A549 (cell line): ENCODE measurements at regions not wholly inside any gene's neighbourhood (a gene's known extent, or its start where the extent isn't known, plus 50 kb on each side); places are given as distances from the start of the nearest gene placed in this dataset.

Experiments
- ATAC-seq, 2 experiments: fragments of 200-7000 bp in 1 of 2; fragments of >200 bp in 1 of 2; cut with Nextera tagmentation in 1 of 2; cut with Tn5 transposase in 1 of 2; 3 replicates each; pipeline versions ENCODE4 v1.8.0 to v1.9.1; 2018 to 2020; ENCODE audit warnings: mild to moderate bottlenecking in 1 of 2, moderate library complexity in 1 of 2
- CTCF ChIA-PET: fragments of 300-600 bp; sonication (Branson Sonifier 250); formaldehyde crosslinking; extraction: SDS; loops from one replicate; lab custom pipeline; 2021; ENCODE audit warnings: antibody characterized with exemption, inconsistent platforms; lab: Yijun Ruan, JAX
- POLR2A ChIA-PET: fragments of 350-600 bp; formaldehyde crosslinking; extraction: SDS; loops from one replicate; lab custom pipeline; 2021; ENCODE audit warnings: antibody characterized with exemption, inconsistent platforms; lab: Yijun Ruan, JAX
- DNase-seq, 2 experiments: peaks; one replicate each; pipeline versions ENCODE4 v3.0.0 to v3.0.0-alpha.2; 2011 to 2016; ENCODE audit warnings: low read depth in 1 of 2, low spot score in 1 of 2
- FAIRE-seq: peaks from 2 replicates; lab custom pipeline; 2011; peaks lifted over from hg19 to GRCh38; lab: Jason Lieb, UNC
- H3K27ac ChIP-seq, 2 experiments: fragments of >200 bp; sonication (Bioruptor Twin); formaldehyde crosslinking; 3 replicates each; pipeline ENCODE4 v1.5.1; 2016 to 2017
- H3K4me1 ChIP-seq: fragments of >200 bp; sonication (Bioruptor Twin); formaldehyde crosslinking; 3 replicates; pipeline ENCODE4 v1.6.1; 2016
- H3K4me2 ChIP-seq: fragments of >200 bp; sonication (Bioruptor Twin); formaldehyde crosslinking; 3 replicates; pipeline ENCODE4 v1.6.1; 2016
- H3K4me3 ChIP-seq: fragments of >200 bp; sonication (Bioruptor Twin); formaldehyde crosslinking; 3 replicates; pipeline ENCODE4 v1.5.1; 2016
- H3K9me3 ChIP-seq: fragments of >200 bp; sonication (Bioruptor Twin); formaldehyde crosslinking; 3 replicates; pipeline ENCODE4 v1.6.1; 2016
- EHF ChIP-seq: fragments of 250-450 bp; sonication (Bioruptor Pico); IDR thresholded peaks from 2 replicates; pipeline ENCODE4 v1.5.0; 2020; ENCODE audit warnings: mild to moderate bottlenecking
- ESRRA ChIP-seq: fragments of 150-350 bp; IDR thresholded peaks from 2 replicates; pipeline ENCODE4 v1.6.1; 2014; ENCODE audit warnings: mild to moderate bottlenecking, low read length, borderline replicate concordance
- FOSB ChIP-seq: fragments of 250-450 bp; sonication (Bioruptor Pico); IDR thresholded peaks from 2 replicates; pipeline ENCODE4 v1.5.0; 2020; ENCODE audit warnings: mild to moderate bottlenecking, moderate library complexity
- FOSL2 ChIP-seq, 2 experiments: fragments of 450-650 bp in 1 of 2; fragments of >200 bp in 1 of 2; sonication (Bioruptor Twin) in 1 of 2; formaldehyde crosslinking; IDR thresholded peaks; 2 replicates each; pipeline versions ENCODE4 v1.5.0 to v1.6.1; 2016 to 2020; ENCODE audit warnings: mild to moderate bottlenecking in 1 of 2, moderate library complexity in 1 of 2
- GATA3 ChIP-seq: IDR thresholded peaks from 2 replicates; pipeline ENCODE4 v1.6.1; 2012; ENCODE audit warnings: borderline replicate concordance
- HOXB13 ChIP-seq: fragments of 250-450 bp; sonication (Bioruptor Pico); IDR thresholded peaks from 2 replicates; pipeline ENCODE4 v1.5.0; 2020; ENCODE audit warnings: low read depth, mild to moderate bottlenecking, moderate library complexity
- HOXB5 ChIP-seq: fragments of 250-450 bp; sonication (Bioruptor Pico); IDR thresholded peaks from 2 replicates; pipeline ENCODE4 v1.5.0; 2020; ENCODE audit warnings: mild to moderate bottlenecking, moderate library complexity
- JUN ChIP-seq, 2 experiments: fragments of >200 bp; sonication (Bioruptor Twin); formaldehyde crosslinking; IDR thresholded peaks; 2 replicates in 1 of 2; 3 replicates in 1 of 2; pipeline ENCODE4 v1.6.1; 2016 to 2017
- JUNB ChIP-seq: fragments of >200 bp; sonication (Bioruptor Twin); formaldehyde crosslinking; IDR thresholded peaks from 2 replicates; pipeline ENCODE4 v1.6.1; 2016
- KDM5A ChIP-seq: fragments of 200-600 bp; sonication (generic); IDR thresholded peaks from 2 replicates; pipeline ENCODE4 v1.6.1; 2016; ENCODE audit warnings: antibody characterized with exemption, mild to moderate bottlenecking
- MAFK ChIP-seq: fragments of 450-650 bp; IDR thresholded peaks from 2 replicates; pipeline ENCODE4 v1.6.1; 2014; ENCODE audit not compliant: partially characterized antibody
- MAZ ChIP-seq: fragments of 150-350 bp; IDR thresholded peaks from 2 replicates; pipeline ENCODE4 v1.6.1; 2014; ENCODE audit warnings: antibody characterized with exemption, low read depth, low read length, borderline replicate concordance
- MYC ChIP-seq: IDR thresholded peaks from 2 replicates; pipeline ENCODE4 v1.6.1; 2012; ENCODE audit warnings: mild to moderate bottlenecking, inconsistent platforms, low read length, improper control_type of control experiment, borderline replicate concordance
- POLR2A ChIP-seq: IDR thresholded peaks from 2 replicates; pipeline ENCODE4 v1.6.1; 2012; ENCODE audit warnings: mild to moderate bottlenecking, low read length
- POLR2AphosphoS2 ChIP-seq: conservative IDR thresholded peaks from 2 replicates; pipeline ENCODE4 v1.6.1; 2012; ENCODE audit warnings: low read length, improper control_type of control experiment, inconsistent platforms
- RARB ChIP-seq: fragments of 250-450 bp; sonication (Bioruptor Pico); IDR thresholded peaks from 2 replicates; pipeline ENCODE4 v1.8.0; 2021; ENCODE audit warnings: mild to moderate bottlenecking, moderate library complexity
- RFX5 ChIP-seq: fragments of 450-650 bp; IDR thresholded peaks from 2 replicates; pipeline ENCODE4 v1.7.1; 2014; ENCODE audit warnings: antibody characterized with exemption, mild to moderate bottlenecking, moderate library complexity
- TFCP2L1 ChIP-seq: fragments of 250-450 bp; sonication (Bioruptor Pico); IDR thresholded peaks from 2 replicates; pipeline ENCODE4 v1.5.0; 2021; ENCODE audit warnings: mild to moderate bottlenecking
- ZSCAN20 ChIP-seq: fragments of 250-450 bp; sonication (Bioruptor Pico); IDR thresholded peaks from 2 replicates; pipeline ENCODE4 v1.8.0; 2022; ENCODE audit warnings: mild to moderate bottlenecking, moderate library complexity
- WGBS: methylation state at CpG from one replicate; pipeline ENCODE4 v1.1.6; 2017; ENCODE audit errors: missing lambda C conversion rate; 5-methylcytosine and 5-hydroxymethylcytosine counted together
- TF ChIP-seq, protein P1 (sequence below): IDR thresholded peaks from 2 replicates; pipeline ENCODE4 v1.6.1; 2012
- TF ChIP-seq, protein P2 (sequence below): fragments of >200 bp; sonication (Bioruptor Twin); formaldehyde crosslinking; IDR thresholded peaks from 2 replicates; pipeline ENCODE4 v1.6.1; 2016
- TF ChIP-seq, protein P3 (sequence below): fragments of >200 bp; sonication (Bioruptor Twin); formaldehyde crosslinking; IDR thresholded peaks from 3 replicates; pipeline ENCODE4 v1.6.1; 2016

DNA sequence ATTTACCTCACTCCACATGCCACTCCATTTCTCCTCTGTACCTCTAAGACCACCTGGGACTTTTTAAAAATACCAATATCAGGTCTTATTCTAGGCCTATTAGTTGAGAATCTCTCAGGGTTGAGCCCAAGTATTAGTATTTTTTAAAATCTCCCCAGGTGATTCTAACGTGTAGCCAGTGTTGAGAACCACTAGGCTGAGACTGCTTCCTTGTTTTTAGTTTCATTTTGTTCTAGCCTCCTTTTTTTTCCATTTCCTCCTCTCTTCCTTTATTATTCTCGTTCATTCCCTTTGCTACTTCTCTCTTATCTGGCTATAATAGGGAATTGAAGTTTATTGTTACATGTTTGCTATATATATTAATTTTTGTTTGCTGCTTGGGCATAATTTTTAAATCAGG, 217.8 kb upstream of the CD96 start:
- H3K4me2 ChIP-seq: peak overlapping the region; percentile 17; the same call in 1 of the 3 replicates
- FAIRE-seq (no peak), DNase-seq (no peak), ATAC-seq (no peak)
- H3K4me1 ChIP-seq: peaks cover 11% of the 10 kb centered on the region
- H3K4me3 ChIP-seq: no peak overlapping the region
- TF ChIP-seq MAZ (no peak), RARB (CRISPR knock-in tag) (no peak), TFCP2L1 (CRISPR knock-in tag) (no peak), POLR2AphosphoS2 (no peak), JUNB (no peak), RFX5 (no peak), KDM5A (no peak), GATA3 (no peak)
- TF ChIP-seq, protein P1, sequence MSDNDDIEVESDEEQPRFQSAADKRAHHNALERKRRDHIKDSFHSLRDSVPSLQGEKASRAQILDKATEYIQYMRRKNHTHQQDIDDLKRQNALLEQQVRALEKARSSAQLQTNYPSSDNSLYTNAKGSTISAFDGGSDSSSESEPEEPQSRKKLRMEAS: no peak
- TF ChIP-seq, protein P2, sequence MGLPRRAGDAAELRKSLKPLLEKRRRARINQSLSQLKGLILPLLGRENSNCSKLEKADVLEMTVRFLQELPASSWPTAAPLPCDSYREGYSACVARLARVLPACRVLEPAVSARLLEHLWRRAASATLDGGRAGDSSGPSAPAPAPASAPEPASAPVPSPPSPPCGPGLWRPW: no peak
- TF ChIP-seq, protein P3, sequence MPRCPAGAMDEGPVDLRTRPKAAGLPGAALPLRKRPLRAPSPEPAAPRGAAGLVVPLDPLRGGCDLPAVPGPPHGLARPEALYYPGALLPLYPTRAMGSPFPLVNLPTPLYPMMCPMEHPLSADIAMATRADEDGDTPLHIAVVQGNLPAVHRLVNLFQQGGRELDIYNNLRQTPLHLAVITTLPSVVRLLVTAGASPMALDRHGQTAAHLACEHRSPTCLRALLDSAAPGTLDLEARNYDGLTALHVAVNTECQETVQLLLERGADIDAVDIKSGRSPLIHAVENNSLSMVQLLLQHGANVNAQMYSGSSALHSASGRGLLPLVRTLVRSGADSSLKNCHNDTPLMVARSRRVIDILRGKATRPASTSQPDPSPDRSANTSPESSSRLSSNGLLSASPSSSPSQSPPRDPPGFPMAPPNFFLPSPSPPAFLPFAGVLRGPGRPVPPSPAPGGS: no peak
- ChIA-PET POLR2A (no interaction called here), CTCF (no interaction called here)
- peak overlapping the region in 1 of 2 experiments; percentile 43; a peak in 1 of 6 replicates for H3K27ac ChIP-seq
- 30% methylated on average over 2 of the region's 2 CpGs for WGBS
- no peaks in the 10 kb centered on the region for H3K9me3 ChIP-seq

DNA sequence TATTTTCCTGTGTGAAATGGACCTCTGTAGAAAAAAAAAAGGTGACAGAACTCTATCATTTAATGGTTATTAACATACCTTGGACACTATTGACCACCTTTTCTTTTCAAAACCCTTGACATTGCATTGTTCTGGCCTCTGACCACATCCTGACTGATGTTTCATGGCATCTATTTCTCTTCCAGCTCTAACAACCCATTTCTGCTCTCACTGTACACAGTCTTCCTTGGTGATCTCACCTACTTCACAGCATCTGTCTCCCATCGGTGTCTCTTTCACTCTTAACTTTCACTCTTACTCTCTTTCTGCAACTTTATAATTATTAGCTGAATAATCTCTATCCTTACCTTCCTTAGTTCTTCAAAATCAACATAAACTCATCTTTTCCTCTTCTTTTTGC, 217.4 kb upstream of the CD96 start:
- no peak overlapping the region for H3K4me3 ChIP-seq
- TF ChIP-seq FOSL2 (IDR thresholded peaks at IDR 0.05) (no peak), FOSL2 (CRISPR knock-in tag; IDR thresholded peaks at IDR 0.05) (no peak), HOXB13 (CRISPR knock-in tag) (no peak), MAFK (no peak)
- TF ChIP-seq, protein P3: no peak
- TF ChIP-seq, protein P1: no peak
- ATAC-seq (no peak), DNase-seq (no peak), FAIRE-seq (no peak)
- ChIA-PET POLR2A (no interaction called here), CTCF (no interaction called here)
- no peak overlapping the region for H3K27ac ChIP-seq
- peak overlapping the region; percentile 17; the same call in 1 of the 3 replicates for H3K4me2 ChIP-seq
- WGBS: 94% methylated on average over 1 of the region's 1 CpG
- H3K9me3 ChIP-seq: no peaks in the 10 kb centered on the region
- peaks cover 11% of the 10 kb centered on the region for H3K4me1 ChIP-seq

DNA sequence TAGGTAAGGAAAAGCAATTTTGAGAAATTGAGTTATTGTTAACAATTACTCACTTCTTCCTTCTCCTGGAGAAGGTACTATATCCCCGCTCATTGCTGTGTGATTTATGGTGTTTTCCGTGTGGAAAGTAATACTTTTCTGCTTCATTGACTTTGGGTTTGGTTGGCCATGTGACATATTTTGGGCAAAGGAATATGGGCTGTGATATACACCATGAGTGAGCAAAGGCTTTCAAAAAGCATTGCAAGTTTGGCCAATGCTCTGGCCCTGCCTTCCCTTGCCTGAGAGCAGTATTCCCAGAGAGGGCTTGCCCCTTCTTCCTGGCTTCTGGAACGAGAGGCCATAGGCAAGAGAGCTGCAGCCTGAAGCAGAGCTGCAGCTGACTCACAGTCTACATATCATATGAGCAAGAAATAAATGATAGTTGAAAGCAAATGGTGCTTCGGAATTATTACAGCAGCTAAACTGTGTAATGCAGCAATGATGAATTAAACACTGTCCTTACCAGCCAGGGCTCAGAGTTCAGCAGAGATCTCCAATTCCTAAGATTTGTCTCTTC, 216.8 kb upstream of the CD96 start:
- ChIA-PET CTCF (no interaction called here), POLR2A (no interaction called here)
- Histone ChIP-seq H3K27ac (no peak overlapping the region), H3K9me3 (no peaks in the 10 kb centered on the region)
- ATAC-seq (no peak), DNase-seq (no peak)
- 71% methylated on average over 4 of the region's 4 CpGs for WGBS
- TF ChIP-seq EHF (CRISPR knock-in tag) (no peak), ESRRA (no peak), HOXB5 (no peak), MYC (no peak), JUNB (no peak), FOSB (CRISPR knock-in tag) (no peak), ZSCAN20 (CRISPR knock-in tag) (no peak), JUN (IDR thresholded peaks at IDR 0.05) (no peak), POLR2A (no peak)
- TF ChIP-seq, protein P2: no peak
- TF ChIP-seq, all 56 proteins: peak for 0
- Histone ChIP-seq H3K4me1 (peaks cover 11% of the 10 kb centered on the region), H3K4me2 (no peak overlapping the region), H3K4me3 (no peak overlapping the region)
- no peak for FAIRE-seq
